Activated naive CD4-positive, alpha-beta T cell treated with anti-CD3 and anti-CD28 coated beads, Interleukin-2, amount 50 U/mL, for 72 hours (primary cell): ENCODE measurements at regions not wholly inside any gene's neighbourhood (a gene's known extent, or its start where the extent isn't known, plus 50 kb on each side); places are given as distances from the start of the nearest gene placed in this dataset.

ENCODE experiments used
- ATAC-seq, 2 donors: fragments of 150-1000 bp; cut with Tn5 transposase; 2 replicates each; pipeline ENCODE4 v1.10.0; 2021; ENCODE audit warnings: mild to moderate bottlenecking in 2 of 2, moderate library complexity in 2 of 2
- DNase-seq, 2 donors: peaks; one replicate each; pipeline ENCODE4 v3.0.0; 2021 to 2022; ENCODE audit warnings: low spot score in 2 of 2
- H3K27ac Mint-ChIP-seq, 2 donors: one replicate each; pipeline ENCODE4 v1.8.0; 2022; ENCODE audit warnings: mild to moderate bottlenecking in 2 of 2, mixed read lengths in 2 of 2
- H3K36me3 Mint-ChIP-seq, 2 donors: one replicate each; pipeline ENCODE4 v1.8.0; 2022; ENCODE audit warnings: mixed read lengths in 2 of 2
- H3K9me3 Mint-ChIP-seq, 2 donors: one replicate each; pipeline ENCODE4 v1.8.0; 2022; ENCODE audit warnings: mixed read lengths in 2 of 2

GRCh38 chr6:124877468-124877867 lies 84.8 kb upstream of the RNF217 start:
- H3K9me3 Mint-ChIP-seq = no peaks in the 10 kb centered on the region
- no peak for ATAC-seq
- H3K27ac Mint-ChIP-seq = no peak overlapping the region
- H3K36me3 Mint-ChIP-seq = peaks cover 0 to 4% of the 10 kb centered on the region in 2 donors
- no peak for DNase-seq

GRCh38 chr6:124879110-124879991 lies 82.9 kb upstream of the RNF217 start:
- DNase-seq (no peak), ATAC-seq (no peak)
- Mint-ChIP-seq H3K9me3 (no peaks in the 10 kb centered on the region), H3K27ac (no peak overlapping the region), H3K36me3 (peaks cover 0 to 4% of the 10 kb centered on the region in 2 donors)

GRCh38 chr6:124879992-124880355 lies 82.3 kb upstream of the RNF217 start:
- DNase-seq (no peak), ATAC-seq (no peak)
- H3K27ac Mint-ChIP-seq = no peak overlapping the region
- no peaks in the 10 kb centered on the region for H3K9me3 Mint-ChIP-seq
- peaks cover 0 to 4% of the 10 kb centered on the region in 2 donors for H3K36me3 Mint-ChIP-seq

GRCh38 chr6:124881898-124882578 lies 80.2 kb upstream of the RNF217 start:
- H3K9me3 Mint-ChIP-seq = no peaks in the 10 kb centered on the region
- ATAC-seq = no peak
- no peak for DNase-seq
- no peak overlapping the region for H3K27ac Mint-ChIP-seq
- peaks cover 0 to 4% of the 10 kb centered on the region in 2 donors for H3K36me3 Mint-ChIP-seq

- ATAC-seq = no peak
- Mint-ChIP-seq H3K27ac (no peak overlapping the region), H3K9me3 (no peaks in the 10 kb centered on the region)
Observed at GRCh38 chr6:124882579-124883393, 79.5 kb upstream of the RNF217 start.

GRCh38 chr6:124885171-124885570 lies 77.1 kb upstream of the RNF217 start:
- H3K27ac Mint-ChIP-seq = no peak overlapping the region
- H3K9me3 Mint-ChIP-seq = no peaks in the 10 kb centered on the region
- DNase-seq (no peak), ATAC-seq (no peak)
- no peaks in the 10 kb centered on the region for H3K36me3 Mint-ChIP-seq

More at GRCh38 chr6:124882579-124883393, 79.5 kb upstream of the RNF217 start:
- DNase-seq = no peak
- no peaks in the 10 kb centered on the region for H3K36me3 Mint-ChIP-seq

- Mint-ChIP-seq H3K27ac (peak overlapping the region in 1 of 2 donors; percentile 73), H3K36me3 (no peaks in the 10 kb centered on the region), H3K9me3 (no peaks in the 10 kb centered on the region)
- DNase-seq = no peak
- ATAC-seq = no peak
Observed at GRCh38 chr6:124887872-124888580, 74.2 kb upstream of the RNF217 start.

GRCh38 chr6:124888581-124889371 lies 73.5 kb upstream of the RNF217 start:
- Mint-ChIP-seq H3K9me3 (no peaks in the 10 kb centered on the region), H3K27ac (peak overlapping the region in 1 of 2 donors; percentile 73), H3K36me3 (no peaks in the 10 kb centered on the region)
- ATAC-seq = peak in 1 of 2 donors; percentile 44
- DNase-seq = no peak

- Mint-ChIP-seq H3K9me3 (no peaks in the 10 kb centered on the region), H3K36me3 (no peaks in the 10 kb centered on the region), H3K27ac (no peak overlapping the region)
- DNase-seq = no peak
- no peak for ATAC-seq
Observed at GRCh38 chr6:124901084-124901483, 61.2 kb upstream of the RNF217 start.

GRCh38 chr6:124903797-124904196 lies 58.4 kb upstream of the RNF217 start:
- no peak for ATAC-seq
- Mint-ChIP-seq H3K27ac (no peak overlapping the region), H3K36me3 (no peaks in the 10 kb centered on the region), H3K9me3 (no peaks in the 10 kb centered on the region)
- DNase-seq = no peak

GRCh38 chr6:124907596-124907995 lies 54.6 kb upstream of the RNF217 start:
- H3K9me3 Mint-ChIP-seq = no peaks in the 10 kb centered on the region
- ATAC-seq (no peak), DNase-seq (no peak)

More at GRCh38 chr6:124907596-124907995, 54.6 kb upstream of the RNF217 start:
- no peak overlapping the region for H3K27ac Mint-ChIP-seq
- H3K36me3 Mint-ChIP-seq = no peaks in the 10 kb centered on the region
